ENCODE measurements at regions not wholly inside any gene's neighbourhood (a gene's known extent, or its start where the extent isn't known, plus 50 kb on each side); places are given as distances from the start of the nearest gene placed in this dataset.

GRCh38 chr21:37967036-37967435 is 50.8 kb upstream of the KCNJ6 start:
- TF ChIP-seq, protein P1, sequence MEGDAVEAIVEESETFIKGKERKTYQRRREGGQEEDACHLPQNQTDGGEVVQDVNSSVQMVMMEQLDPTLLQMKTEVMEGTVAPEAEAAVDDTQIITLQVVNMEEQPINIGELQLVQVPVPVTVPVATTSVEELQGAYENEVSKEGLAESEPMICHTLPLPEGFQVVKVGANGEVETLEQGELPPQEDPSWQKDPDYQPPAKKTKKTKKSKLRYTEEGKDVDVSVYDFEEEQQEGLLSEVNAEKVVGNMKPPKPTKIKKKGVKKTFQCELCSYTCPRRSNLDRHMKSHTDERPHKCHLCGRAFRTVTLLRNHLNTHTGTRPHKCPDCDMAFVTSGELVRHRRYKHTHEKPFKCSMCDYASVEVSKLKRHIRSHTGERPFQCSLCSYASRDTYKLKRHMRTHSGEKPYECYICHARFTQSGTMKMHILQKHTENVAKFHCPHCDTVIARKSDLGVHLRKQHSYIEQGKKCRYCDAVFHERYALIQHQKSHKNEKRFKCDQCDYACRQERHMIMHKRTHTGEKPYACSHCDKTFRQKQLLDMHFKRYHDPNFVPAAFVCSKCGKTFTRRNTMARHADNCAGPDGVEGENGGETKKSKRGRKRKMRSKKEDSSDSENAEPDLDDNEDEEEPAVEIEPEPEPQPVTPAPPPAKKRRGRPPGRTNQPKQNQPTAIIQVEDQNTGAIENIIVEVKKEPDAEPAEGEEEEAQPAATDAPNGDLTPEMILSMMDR (IDR thresholded peaks at IDR 0.05; ENCODE audit: low read depth, low read length): no peak
- no peak for TF ChIP-seq MAX (IDR thresholded peaks at IDR 0.05; ENCODE audit: low read depth, low read length)
- no peak for TF ChIP-seq POLR2A (IDR thresholded peaks at IDR 0.05; ENCODE audit: extremely low read depth, insufficient read length)

Data from NB4 (cell line).